ENCODE measurements at regions not wholly inside any gene's neighbourhood (a gene's known extent, or its start where the extent isn't known, plus 50 kb on each side); places are given as distances from the start of the nearest gene placed in this dataset.

DNA sequence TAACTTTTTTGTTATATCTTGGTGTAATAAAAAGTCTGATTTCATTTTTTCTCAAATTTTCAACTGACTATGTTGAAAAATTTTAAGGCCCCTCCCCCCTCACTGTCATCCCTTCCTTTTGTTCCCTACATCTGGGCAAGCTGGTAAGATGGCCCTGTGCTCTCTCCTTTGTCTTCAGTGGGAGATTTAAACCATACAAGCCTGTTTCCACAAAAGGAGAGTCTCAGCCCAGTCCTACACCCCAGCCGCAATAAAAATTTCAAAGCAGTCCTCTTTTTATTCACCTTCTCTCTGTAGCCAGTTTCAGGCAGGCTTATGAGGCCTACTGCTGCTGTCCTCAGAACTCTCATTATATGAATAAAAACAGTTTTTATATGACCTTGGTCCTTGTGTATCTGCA is 630.5 kb downstream of the CBLN2 start:
- TF ChIP-seq SPI1 (IDR thresholded peaks at IDR 0.05; ENCODE audit: low read depth, low read length) (no peak), POLR2A (IDR thresholded peaks at IDR 0.05; ENCODE audit: low read depth, low read length) (no peak), TAF1 (IDR thresholded peaks at IDR 0.05; ENCODE audit: low read depth, low read length) (no peak), POU2F2 (IDR thresholded peaks at IDR 0.05; ENCODE audit: low read depth, low read length) (no peak)

Data from GM12891 (cell line).